ENCODE measurements at regions not wholly inside any gene's neighbourhood (a gene's known extent, or its start where the extent isn't known, plus 50 kb on each side); places are given as distances from the start of the nearest gene placed in this dataset.

DNA sequence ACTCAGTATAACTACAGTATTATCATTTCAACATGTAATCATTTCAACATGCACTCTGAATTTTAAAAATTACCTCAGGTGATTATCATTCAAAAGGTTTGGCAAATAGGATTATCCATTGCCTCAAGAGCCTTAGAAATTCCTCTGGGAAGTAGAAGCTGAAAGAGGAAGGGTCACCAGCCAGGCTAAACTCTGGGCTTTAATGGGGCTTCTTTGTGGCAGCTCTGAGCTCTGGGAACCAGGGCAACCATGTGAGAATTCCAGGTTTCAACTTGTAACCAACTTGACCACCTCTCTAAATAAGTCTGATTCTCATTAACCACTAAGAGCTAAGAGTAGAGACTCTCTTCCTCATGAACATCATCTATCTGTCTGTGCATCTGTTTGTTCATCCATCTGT, 117.2 kb upstream of the MED14 start:
- TF ChIP-seq, protein P1, sequence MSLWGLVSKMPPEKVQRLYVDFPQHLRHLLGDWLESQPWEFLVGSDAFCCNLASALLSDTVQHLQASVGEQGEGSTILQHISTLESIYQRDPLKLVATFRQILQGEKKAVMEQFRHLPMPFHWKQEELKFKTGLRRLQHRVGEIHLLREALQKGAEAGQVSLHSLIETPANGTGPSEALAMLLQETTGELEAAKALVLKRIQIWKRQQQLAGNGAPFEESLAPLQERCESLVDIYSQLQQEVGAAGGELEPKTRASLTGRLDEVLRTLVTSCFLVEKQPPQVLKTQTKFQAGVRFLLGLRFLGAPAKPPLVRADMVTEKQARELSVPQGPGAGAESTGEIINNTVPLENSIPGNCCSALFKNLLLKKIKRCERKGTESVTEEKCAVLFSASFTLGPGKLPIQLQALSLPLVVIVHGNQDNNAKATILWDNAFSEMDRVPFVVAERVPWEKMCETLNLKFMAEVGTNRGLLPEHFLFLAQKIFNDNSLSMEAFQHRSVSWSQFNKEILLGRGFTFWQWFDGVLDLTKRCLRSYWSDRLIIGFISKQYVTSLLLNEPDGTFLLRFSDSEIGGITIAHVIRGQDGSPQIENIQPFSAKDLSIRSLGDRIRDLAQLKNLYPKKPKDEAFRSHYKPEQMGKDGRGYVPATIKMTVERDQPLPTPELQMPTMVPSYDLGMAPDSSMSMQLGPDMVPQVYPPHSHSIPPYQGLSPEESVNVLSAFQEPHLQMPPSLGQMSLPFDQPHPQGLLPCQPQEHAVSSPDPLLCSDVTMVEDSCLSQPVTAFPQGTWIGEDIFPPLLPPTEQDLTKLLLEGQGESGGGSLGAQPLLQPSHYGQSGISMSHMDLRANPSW (CRISPR knock-in tag; conservative IDR thresholded peaks at IDR 0.05; ENCODE audit: low read depth), result no peak
- TF ChIP-seq, protein P2, sequence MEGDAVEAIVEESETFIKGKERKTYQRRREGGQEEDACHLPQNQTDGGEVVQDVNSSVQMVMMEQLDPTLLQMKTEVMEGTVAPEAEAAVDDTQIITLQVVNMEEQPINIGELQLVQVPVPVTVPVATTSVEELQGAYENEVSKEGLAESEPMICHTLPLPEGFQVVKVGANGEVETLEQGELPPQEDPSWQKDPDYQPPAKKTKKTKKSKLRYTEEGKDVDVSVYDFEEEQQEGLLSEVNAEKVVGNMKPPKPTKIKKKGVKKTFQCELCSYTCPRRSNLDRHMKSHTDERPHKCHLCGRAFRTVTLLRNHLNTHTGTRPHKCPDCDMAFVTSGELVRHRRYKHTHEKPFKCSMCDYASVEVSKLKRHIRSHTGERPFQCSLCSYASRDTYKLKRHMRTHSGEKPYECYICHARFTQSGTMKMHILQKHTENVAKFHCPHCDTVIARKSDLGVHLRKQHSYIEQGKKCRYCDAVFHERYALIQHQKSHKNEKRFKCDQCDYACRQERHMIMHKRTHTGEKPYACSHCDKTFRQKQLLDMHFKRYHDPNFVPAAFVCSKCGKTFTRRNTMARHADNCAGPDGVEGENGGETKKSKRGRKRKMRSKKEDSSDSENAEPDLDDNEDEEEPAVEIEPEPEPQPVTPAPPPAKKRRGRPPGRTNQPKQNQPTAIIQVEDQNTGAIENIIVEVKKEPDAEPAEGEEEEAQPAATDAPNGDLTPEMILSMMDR (IDR thresholded peaks at IDR 0.05), result no peak
- TF ChIP-seq, protein P3, sequence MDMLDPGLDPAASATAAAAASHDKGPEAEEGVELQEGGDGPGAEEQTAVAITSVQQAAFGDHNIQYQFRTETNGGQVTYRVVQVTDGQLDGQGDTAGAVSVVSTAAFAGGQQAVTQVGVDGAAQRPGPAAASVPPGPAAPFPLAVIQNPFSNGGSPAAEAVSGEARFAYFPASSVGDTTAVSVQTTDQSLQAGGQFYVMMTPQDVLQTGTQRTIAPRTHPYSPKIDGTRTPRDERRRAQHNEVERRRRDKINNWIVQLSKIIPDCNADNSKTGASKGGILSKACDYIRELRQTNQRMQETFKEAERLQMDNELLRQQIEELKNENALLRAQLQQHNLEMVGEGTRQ (CRISPR knock-in tag; IDR thresholded peaks at IDR 0.05), result no peak
- TF ChIP-seq ZNF532 (CRISPR knock-in tag; IDR thresholded peaks at IDR 0.05; ENCODE audit: borderline replicate concordance), result no peak
- no peak for TF ChIP-seq NR2C2 (CRISPR knock-in tag; IDR thresholded peaks at IDR 0.05)
- no peak for TF ChIP-seq GABPB1 (CRISPR knock-in tag; IDR thresholded peaks at IDR 0.05)
- TF ChIP-seq NFATC4 (CRISPR knock-in tag; IDR thresholded peaks at IDR 0.05), result no peak
- TF ChIP-seq FOXP1 (CRISPR knock-in tag; IDR thresholded peaks at IDR 0.05; ENCODE audit: borderline replicate concordance), result no peak
- no peak for TF ChIP-seq CREM (CRISPR knock-in tag; IDR thresholded peaks at IDR 0.05)
- TF ChIP-seq, protein P4, sequence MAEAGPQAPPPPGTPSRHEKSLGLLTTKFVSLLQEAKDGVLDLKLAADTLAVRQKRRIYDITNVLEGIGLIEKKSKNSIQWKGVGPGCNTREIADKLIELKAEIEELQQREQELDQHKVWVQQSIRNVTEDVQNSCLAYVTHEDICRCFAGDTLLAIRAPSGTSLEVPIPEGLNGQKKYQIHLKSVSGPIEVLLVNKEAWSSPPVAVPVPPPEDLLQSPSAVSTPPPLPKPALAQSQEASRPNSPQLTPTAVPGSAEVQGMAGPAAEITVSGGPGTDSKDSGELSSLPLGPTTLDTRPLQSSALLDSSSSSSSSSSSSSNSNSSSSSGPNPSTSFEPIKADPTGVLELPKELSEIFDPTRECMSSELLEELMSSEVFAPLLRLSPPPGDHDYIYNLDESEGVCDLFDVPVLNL (CRISPR knock-in tag; IDR thresholded peaks at IDR 0.05; ENCODE audit: borderline replicate concordance, low read depth), result no peak
- no peak for TF ChIP-seq HMGA2 (CRISPR knock-in tag; IDR thresholded peaks at IDR 0.05)
- no peak for TF ChIP-seq NR3C1 (CRISPR knock-in tag; conservative IDR thresholded peaks at IDR 0.05; ENCODE audit: low read depth)
